Left lobe of liver (tissue), 2 donors: ENCODE measurements at regions not wholly inside any gene's neighbourhood (a gene's known extent, or its start where the extent isn't known, plus 50 kb on each side); places are given as distances from the start of the nearest gene placed in this dataset.
"Not testable (repeated sequence)": the region's sequence is repeated elsewhere in the genome, so short reads cannot be mapped to it uniquely, and the experiment has no call there.

Experiments used
- ATAC-seq: fragments of 200-7000 bp; cut with Tn5 transposase; one replicate; pipeline ENCODE4 v1.9.1; 2020; ENCODE audit warnings: mild to moderate bottlenecking, moderate library complexity
- DNase-seq: peaks from one replicate; pipeline ENCODE4 v3.0.0-alpha.2; 2020; ENCODE audit warnings: low spot score
- donor health status: DM: no; HTN: no; CAD: no; lungs with moderate emphysema.
- donor health status: DM: no; HTN: yes; CAD: no.

GRCh38 chr13:44676534-44676933, 100.4 kb upstream of the TSC22D1 start:
- ATAC-seq (no peak), DNase-seq (no peak)

- ATAC-seq = no peak
- DNase-seq = no peak
Measured at GRCh38 chr13:44669534-44669933, 93.4 kb upstream of the TSC22D1 start.

GRCh38 chr13:44668688-44669087, 92.6 kb upstream of the TSC22D1 start:
- no peak for ATAC-seq
- no peak for DNase-seq

- ATAC-seq (no peak), DNase-seq (no peak)
Measured at GRCh38 chr13:44667943-44668342, 91.8 kb upstream of the TSC22D1 start.

- DNase-seq, ATAC-seq: not testable (repeated sequence)
Measured at GRCh38 chr13:44666538-44666937, 90.4 kb upstream of the TSC22D1 start.

GRCh38 chr13:44664308-44664707, 88.2 kb upstream of the TSC22D1 start:
- no peak for DNase-seq
- no peak for ATAC-seq

GRCh38 chr13:44662515-44662914, 86.4 kb upstream of the TSC22D1 start:
- DNase-seq (no peak), ATAC-seq (no peak)

- no peak for ATAC-seq
- DNase-seq = no peak
Measured at GRCh38 chr13:44661936-44662335, 85.8 kb upstream of the TSC22D1 start.

GRCh38 chr13:44660050-44660449, 83.9 kb upstream of the TSC22D1 start:
- ATAC-seq = no peak
- no peak for DNase-seq

GRCh38 chr13:44652962-44653660, 77.0 kb upstream of the TSC22D1 start:
- ATAC-seq (no peak), DNase-seq (no peak)

- no peak for DNase-seq
- ATAC-seq = no peak
Measured at GRCh38 chr13:44652168-44652567, 76.0 kb upstream of the TSC22D1 start.

GRCh38 chr13:44651724-44652123, 75.6 kb upstream of the TSC22D1 start:
- DNase-seq (no peak), ATAC-seq (no peak)

- DNase-seq (no peak), ATAC-seq (no peak)
Measured at GRCh38 chr13:44651209-44651608, 75.1 kb upstream of the TSC22D1 start.

- ATAC-seq (no peak), DNase-seq (no peak)
Measured at GRCh38 chr13:44649834-44650233, 73.7 kb upstream of the TSC22D1 start.

- no peak for DNase-seq
- ATAC-seq = no peak
Measured at GRCh38 chr13:44649104-44649428, 72.9 kb upstream of the TSC22D1 start.

- ATAC-seq (peak; percentile 89), DNase-seq (no peak)
Measured at GRCh38 chr13:44648392-44649103, 72.4 kb upstream of the TSC22D1 start.

GRCh38 chr13:44647560-44647959, 71.4 kb upstream of the TSC22D1 start:
- not testable (repeated sequence) for ATAC-seq, DNase-seq

- DNase-seq (no peak), ATAC-seq (no peak)
Measured at GRCh38 chr13:44646044-44646443, 69.9 kb upstream of the TSC22D1 start.

GRCh38 chr13:44643256-44643655, 67.1 kb upstream of the TSC22D1 start:
- no peak for ATAC-seq
- DNase-seq = no peak

- DNase-seq = no peak
Measured at GRCh38 chr13:44637581-44637980, 61.5 kb upstream of the TSC22D1 start.

GRCh38 chr13:44629465-44630183, 53.5 kb upstream of the TSC22D1 start:
- no peak for ATAC-seq

More at GRCh38 chr13:44637581-44637980, 61.5 kb upstream of the TSC22D1 start:
- ATAC-seq = no peak

GRCh38 chr13:44628826-44629225, 52.7 kb upstream of the TSC22D1 start:
- not testable (repeated sequence) for DNase-seq, ATAC-seq

More at GRCh38 chr13:44629465-44630183, 53.5 kb upstream of the TSC22D1 start:
- no peak for DNase-seq
